Right ventricle myocardium superior (tissue), 1 donor: ENCODE measurements at regions not wholly inside any gene's neighbourhood (a gene's known extent, or its start where the extent isn't known, plus 50 kb on each side); places are given as distances from the start of the nearest gene placed in this dataset.

Source experiments
- ATAC-seq: fragments of 200-7000 bp; cut with Tn5 transposase; one replicate; pipeline ENCODE4 v1.9.1; 2020; ENCODE audit warnings: mild to moderate bottlenecking; ENCODE audit not compliant: poor library complexity
- DNase-seq: peaks from one replicate; pipeline ENCODE4 v3.0.0-alpha.2; 2020
- intact Hi-C: fragments of 100-400 bp; cut with DNase I; formaldehyde crosslinking; loops from one replicate; pipeline ENCODE4 v1.11.2; 2022
- donor health status: DM: no; HTN: yes; CAD: no; lungs with severe emphysema.

DNA sequence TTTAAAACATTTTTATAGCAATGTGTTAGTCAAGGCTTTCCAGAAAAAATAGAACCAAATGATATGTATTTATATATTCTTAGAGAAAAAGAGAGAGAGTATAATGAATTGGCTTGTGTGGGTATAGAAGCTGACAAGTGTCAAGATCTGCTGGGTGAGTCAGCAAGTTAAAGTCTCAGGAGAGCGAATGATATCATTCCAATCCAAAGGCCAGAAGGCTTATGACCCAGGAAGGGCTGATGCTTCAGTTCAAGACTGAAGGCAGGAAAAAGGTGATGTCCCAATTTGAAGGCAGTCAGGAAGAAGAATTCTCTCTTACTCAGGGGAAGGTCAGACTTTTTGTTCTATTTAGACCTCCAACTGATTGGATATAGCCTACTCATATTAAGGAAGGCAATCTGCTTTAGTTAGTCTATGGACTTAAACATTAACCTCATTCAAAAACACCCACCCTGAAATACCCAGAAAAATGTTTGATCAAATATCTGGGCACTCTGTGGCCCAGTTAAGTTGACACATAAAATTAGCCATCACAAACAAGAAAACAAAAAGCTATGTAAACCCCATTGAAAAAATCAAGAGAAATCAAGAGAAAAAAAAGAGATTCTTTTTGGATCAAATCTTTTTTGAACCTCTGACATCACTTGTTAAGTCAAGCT is 189.6 kb downstream of the PIK3R1 start:
- ATAC-seq (no peak), DNase-seq (no peak)
- intact Hi-C loops, result no loop called here

DNA sequence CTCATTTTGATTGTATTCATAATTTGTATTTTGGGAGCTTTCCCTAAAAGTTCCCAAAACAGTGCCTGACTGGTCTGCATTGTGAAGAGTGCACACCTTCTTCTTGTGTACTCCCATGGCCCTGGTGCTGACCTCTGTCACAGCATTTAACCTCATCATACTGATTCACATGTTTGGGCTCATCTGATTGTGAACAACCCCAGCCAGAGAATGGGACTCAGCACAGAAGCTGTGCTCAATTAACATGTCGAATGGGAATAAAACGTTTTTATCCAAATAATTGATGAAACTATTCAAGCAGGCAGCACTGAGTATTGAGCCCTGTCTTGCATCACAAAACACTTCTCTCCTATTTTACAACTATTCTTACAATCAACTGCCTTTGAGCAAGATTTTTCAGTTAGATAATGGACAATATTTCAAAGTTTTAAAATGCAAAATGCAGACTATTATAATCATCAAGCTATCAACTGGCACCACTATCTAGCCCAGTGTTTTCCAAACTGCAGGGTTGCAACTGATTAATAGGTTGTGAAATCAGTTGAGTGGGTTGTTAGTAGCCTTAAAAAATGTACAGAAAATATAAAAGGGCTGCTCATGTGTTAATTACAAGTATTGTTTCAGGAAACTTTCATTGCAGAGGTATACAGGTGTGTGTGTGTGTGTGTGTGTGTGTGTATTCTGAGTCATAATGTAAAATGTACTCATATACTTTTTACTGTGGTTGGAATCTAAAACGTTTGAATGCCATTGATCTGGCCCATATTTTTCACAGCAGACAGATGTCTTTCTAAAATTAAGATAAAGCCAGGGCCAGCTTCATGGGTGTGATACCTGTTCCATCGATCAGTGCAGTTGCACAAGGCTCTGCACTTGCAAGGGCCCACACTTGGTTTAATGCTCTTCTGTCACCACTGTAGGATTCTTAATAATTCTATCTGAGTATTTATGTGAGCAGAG is 190.5 kb downstream of the PIK3R1 start:
- no peak for DNase-seq
- intact Hi-C loops, result no loop called here
- ATAC-seq, result no peak

DNA sequence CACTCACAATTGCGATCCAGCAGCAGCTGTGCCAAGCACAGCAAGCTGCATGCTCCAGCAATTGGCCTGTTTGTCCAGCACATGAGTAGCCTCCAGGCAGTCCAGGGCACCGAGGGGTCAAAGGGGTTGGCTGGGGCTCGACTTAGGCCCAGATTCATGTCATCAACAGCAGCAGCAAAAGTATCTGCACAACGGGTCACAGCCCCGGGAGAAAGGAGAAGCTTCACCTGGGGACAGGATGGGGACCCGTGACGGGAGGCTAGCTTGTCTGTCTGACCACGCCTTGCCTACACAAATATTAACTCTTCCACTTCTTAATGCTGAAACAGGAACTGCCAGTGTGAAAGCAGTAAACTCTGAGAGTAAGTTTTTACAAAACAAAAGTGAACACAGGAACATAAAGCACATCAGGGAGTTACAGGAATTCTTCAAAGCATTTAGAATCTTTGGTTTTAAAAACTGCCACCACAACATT is 191.2 kb downstream of the PIK3R1 start:
- intact Hi-C loops, result no loop called here
- ATAC-seq (no peak), DNase-seq (peak; percentile 49)

DNA sequence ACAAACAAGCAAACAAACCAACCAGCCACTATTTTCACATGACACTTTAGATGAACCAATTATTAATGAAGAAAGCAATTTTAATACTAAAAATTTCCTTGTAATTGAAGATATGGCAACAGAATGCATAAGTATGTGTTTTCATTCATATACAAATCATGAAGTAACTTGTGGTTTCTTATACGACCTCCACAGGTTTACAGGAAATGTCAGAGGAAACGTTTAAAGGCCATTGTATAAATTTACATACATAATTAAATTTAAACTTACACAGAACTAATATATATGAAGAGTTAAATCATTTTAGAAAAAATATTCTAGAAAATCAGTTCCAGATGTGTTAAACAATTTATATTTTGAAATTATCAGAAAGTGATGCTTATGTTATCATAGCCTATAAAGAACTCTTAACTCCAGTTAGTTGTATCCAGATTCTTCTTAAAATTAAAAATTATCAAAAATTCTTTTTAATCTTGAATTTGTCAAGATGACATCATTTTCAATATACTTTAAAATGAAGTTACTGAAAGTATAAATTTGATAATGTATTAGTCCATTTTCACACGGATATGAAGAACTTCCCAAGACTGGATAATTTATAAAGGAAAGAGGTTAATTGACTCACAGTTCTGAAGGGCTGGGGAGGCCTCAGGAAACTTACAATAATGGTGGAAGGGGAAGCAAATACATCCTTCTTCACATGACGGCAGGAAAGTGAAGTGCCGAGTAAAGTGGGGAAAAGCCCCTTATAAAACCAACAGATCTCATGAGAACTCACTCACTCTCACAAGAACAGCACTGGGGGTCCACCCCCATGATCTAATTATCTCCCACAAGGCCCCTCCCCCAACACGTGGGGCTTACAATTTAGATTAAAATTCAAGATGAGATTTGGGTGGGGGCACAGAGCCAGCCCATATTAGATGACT is 192.0 kb downstream of the PIK3R1 start:
- DNase-seq (no peak), ATAC-seq (no peak)
- intact Hi-C loops, result no loop called here

DNA sequence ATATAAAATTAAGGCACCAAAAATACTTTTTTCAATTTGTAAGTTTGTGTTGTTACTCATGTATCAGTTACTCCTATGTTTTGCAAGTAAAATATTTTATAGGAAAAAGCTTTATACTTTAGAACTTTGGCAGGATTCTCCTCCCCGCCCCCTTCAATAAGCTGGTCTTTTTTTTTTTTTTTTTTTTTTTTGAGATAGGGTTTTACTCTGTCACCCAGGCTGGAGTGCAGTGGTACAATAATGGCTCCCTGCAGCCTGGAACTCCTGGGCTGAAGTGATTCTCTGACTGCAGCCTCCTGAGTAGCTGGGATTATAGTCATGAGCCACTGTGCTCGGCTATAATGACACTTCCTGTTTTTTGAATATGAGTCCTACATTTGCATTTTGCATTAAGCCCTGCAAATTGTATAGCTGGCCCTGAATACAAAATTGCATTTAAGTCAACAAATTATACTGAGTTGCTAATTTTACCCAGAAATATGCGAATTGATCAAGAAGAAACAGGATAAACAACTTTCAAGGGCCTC is 192.9 kb downstream of the PIK3R1 start:
- ATAC-seq (no peak), DNase-seq (no peak)
- intact Hi-C loops, result no loop called here

DNA sequence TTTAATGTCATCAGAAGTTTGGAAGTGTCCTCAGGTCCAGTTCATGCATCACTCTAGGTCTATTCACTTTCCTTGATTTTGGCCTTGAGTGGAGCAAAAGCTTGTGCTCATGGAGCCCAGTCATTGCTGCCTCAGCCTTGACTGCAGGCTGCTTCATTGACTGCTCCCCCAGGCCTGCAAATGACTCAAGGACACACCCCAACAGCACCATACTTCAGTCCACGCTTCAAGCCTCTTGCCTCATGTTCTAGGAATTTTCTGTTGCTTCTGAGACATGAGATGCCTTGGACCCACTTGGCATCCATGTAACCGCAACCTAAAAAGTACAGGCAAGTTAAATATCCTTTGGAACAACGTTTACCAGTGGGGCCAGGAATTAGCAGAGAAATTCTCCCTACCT is 193.7 kb downstream of the PIK3R1 start:
- ATAC-seq (no peak), DNase-seq (no peak)
- intact Hi-C loops, result no loop called here

DNA sequence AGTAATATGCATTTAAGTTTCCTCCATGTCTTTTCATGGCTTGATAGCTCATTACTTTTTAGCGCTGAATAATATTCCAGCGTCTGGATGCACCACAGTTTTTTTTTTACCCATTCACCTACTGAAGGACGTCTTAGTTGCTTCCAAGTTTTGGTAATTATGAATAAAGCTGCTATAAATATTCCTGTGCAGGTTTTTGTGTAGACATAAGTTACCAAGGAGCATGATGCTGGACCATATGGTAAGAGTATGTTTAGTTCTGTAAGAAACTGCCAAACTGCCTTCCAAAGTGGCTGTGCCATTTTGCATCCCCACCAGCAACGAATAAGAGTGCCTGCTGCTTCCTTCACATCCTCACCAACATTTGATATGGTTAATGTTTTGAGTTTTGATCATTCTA is 195.6 kb downstream of the PIK3R1 start:
- DNase-seq, result no peak
- intact Hi-C loops, result no loop called here
- no peak for ATAC-seq

DNA sequence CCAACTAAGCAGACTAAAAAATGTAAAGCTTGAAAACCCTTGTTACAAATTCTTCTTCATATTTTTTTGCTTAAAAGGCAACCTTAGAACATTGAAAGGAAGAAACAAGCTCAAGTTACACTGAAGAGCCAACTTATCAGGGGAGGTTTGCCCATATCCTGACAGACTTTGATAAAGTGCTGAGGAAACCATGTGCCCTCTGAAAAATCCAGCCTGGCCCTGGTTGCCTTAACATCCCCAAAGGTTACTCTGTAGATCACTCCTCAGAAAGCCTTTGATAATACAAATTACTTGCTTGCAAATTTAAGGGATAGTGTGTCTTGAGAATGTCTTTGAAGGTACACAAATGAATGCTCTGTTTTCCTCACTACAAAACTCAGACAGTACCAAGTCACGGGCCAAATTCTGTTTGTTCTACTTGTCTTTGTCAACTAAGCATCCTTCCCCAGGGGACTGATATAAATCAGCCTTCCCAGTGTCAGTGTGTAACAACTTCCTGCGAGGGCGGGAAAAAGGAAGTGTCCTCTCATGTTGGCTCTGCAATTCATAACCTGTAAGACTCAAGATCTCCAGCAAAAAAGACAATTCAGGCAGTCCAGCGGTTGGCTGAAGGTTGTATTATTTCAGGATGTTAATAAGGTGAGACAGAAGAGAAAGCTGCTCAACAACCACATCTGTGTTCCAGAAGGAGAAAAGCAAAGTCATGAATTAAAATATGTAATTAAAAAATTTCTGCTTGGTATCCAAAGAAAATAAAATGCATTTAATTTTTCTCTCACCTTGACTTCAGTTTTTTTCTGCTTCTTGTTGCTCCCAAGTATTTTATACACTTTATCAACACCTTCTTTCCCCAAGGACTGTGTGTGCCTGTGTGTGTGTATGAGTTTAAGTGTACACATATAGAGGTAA is 199.9 kb downstream of the PIK3R1 start:
- no peak for ATAC-seq
- no peak for DNase-seq
- intact Hi-C loops, result no loop called here

DNA sequence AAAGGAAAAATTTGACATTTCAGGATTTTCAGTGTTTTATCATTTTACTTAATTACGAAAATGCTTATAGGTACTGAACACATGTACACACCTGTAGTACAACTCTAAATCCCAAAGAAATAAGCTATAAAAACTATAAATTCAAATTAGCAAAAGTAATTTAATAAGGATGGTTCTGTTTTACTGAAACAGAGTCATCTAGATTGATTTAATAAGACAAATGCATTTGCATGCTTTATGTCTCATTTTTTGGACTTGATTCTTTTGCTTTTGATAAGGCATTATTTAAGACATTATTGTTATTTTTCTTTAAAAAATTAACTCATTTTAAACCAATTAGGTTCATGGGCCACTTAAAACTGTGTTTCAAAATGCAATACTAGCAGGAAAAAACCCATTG is 201.2 kb downstream of the PIK3R1 start:
- intact Hi-C loops, result no loop called here

DNA sequence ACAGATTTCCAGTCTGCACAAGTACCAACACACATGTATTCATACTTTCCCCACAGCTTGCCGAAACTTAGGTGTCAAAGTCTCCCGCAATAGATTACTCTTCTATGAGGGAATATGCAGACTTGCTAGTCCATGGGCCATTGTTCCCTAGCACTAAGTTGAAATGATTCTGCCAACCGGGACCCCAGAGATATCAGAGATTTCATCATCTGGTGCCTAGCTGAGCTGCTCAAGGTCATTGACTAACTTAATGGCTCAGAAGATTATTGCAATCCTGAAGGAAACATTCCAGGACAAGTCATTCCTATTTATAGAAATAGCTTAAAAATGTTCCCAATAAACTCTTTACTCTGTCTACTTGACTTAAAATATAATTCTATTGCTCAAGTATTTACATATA is 202.6 kb downstream of the PIK3R1 start:
- intact Hi-C loops, result no loop called here
- peak; percentile 31 for ATAC-seq
- no peak for DNase-seq

More for the DNA sequence above, 201.2 kb downstream of the PIK3R1 start:
- ATAC-seq, result no peak
- DNase-seq, result no peak

DNA sequence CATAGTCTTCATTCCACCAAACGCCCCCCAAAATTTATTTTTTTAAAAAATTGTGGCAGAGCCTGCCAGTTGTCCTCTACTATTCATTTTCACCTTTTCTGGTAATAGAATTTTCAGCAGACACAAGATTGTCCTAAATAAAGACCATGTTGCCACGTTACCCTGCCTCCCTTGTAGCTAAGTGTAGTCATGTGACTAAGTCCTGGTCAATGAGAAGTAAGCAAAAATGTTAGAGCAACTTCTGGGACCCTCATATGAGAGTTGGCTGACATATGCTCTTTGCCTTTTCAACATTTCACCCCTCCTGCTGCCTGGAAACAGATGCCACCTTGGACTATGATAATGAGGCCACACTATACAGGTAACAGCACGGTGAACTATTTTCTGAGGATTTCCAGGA is 203.1 kb downstream of the PIK3R1 start:
- DNase-seq (no peak), ATAC-seq (no peak)
- intact Hi-C loops, result no loop called here

DNA sequence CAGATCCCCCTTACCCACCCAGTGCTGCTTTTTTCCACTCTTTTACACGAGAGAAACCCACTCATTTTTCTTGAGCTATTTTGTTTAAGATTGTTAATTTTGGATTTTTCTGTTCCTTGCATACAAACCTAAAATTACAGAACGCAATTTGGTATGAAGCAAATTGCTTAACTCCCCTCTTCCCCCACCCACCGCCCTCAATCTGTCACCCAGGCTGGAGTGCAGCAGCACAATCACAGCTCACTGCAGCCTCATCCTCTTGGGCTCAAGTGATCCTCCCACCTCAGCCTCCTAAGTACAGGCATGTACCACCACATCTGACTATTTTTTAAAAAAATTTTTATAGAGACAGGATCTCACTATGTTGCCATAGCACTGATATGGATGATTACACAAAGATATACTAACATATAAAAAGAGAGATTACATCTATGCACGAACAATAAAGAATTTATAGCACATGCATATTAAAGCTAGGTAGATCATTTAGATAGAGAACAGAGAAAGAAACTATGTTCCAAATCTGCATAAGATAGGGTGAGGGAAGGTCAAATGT is 203.6 kb downstream of the PIK3R1 start:
- DNase-seq, result no peak

DNA sequence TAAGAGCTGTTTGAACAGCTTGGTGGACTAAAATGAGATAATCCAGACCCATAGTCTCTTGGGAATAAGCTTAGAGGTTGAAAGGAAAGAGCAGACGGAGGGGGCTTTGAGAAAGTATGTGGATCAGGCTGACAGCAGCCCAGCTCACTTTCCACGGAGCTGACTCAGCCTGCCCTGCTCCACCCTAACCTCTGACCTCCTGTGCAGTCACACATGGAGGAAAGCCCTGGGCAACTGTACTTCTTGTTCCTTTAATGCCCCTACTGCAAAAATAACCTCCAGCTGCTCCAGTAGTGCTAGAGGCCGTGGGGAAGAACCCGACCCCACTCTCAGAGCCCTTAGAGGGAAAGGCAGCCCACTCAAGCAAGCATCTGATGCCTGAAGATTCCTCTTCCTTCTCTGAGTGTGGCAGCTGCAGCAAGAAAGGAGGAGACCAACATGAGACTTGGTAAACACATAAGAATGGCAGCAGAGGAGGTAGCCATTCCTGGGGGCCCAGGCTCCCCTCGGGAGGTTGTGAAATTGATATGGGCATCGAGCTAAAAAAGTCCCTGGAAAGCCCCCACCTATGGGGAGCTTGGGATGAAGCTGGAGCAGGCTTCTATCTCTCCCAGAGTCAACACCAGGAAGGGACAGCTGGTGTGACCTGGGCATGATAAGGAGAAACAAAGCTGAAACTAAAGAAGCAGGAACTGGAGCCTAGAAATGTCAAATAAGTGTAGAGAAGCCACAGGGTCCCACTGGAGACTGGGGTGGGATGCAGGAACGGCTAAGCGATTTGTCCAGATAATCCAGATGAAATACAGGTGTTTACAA is 204.3 kb downstream of the PIK3R1 start:
- ATAC-seq, result peak; percentile 57
- DNase-seq, result no peak
- intact Hi-C loops, result no loop called here

More for the DNA sequence above, 203.6 kb downstream of the PIK3R1 start:
- intact Hi-C loops, result no loop called here
- no peak for ATAC-seq

DNA sequence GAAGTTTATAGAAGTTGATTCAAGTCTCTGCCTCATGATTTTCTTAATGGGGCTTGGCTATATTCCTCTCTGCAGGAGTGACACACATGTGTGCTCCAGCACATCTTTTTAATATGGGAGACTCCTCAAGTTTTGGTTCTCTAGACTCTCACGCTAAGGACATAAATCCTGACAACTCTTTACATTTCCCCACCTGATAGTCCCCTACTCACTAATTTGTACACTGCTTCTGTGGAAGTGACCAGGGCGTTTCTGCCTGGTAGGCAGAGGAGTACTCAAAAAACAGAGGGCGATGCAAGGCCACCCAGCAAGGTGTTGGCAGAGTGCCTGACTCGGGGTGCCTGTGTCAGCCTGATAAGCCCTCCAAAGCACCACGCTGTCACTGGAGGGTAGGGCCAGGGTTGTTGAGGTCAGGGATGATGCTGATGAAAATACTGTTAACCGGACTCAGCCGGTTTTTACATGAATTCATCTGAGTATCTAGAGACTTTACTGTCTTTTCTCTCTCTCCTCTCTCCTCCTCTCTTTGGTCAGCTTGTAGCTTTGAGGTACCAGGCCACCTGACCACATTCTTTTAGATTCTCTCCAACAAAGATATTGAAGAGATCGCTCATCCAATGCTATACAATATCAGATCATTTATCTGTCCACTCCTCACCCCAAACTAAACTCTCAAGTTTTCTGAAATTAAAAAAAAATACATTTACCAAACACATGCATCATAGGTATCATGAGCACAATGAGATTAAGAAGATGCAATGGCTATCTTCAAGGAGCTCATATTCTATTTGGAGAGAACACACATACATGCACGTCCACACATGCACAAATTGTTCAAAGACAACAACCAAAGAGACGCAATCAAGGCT is 205.2 kb downstream of the PIK3R1 start:
- peak; percentile 76 for DNase-seq
- peak; percentile 77 for ATAC-seq
- intact Hi-C loops, result no loop called here

DNA sequence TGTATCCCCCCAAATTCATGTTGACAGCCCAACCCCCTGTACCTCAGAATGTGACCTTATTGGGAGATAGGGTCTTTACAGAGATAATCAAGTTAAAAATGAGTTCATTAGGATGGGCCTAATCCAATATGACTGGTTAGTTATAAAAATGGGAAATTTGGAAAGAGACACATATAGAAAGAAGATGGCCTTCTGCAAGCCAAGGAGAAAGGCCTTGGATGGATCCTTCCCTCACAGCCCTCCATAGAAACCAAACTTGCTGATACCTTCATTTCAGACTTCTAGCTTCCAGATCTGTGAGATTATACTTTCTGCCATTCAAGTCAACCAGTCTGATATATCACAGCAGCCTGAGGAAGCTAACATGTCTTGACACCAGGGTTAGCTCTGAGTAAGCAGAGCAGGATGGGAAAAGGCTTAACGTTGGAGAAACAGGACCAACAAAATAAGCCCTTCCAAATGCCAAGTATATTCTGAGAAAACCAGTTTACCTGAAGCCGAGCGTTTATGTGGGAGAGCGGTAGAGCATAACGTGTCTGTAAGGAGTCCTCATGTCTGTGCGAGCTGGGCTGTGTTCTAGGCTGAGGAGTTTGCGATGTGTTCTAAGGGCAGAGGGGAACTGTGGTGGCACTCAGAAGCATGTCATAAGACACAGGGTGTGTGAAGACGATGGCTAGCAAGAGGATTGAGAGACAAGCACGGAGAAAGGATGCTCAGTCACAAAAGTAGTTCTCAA is 206.1 kb downstream of the PIK3R1 start:
- DNase-seq, result no peak
- no peak for ATAC-seq
- intact Hi-C loops, result no loop called here
